ENCODE measurements at regions not wholly inside any gene's neighbourhood (a gene's known extent, or its start where the extent isn't known, plus 50 kb on each side); places are given as distances from the start of the nearest gene placed in this dataset.

GRCh38 chr3:74491874-74492273 is 122.6 kb downstream of the CNTN3 start:
- no peak for TF ChIP-seq CTCF (IDR thresholded peaks at IDR 0.05; ENCODE audit: low read depth, low read length)
- no peak for DNase-seq (ENCODE audit: extremely low read depth, low read depth)

GRCh38 chr3:74489050-74489792 is 125.2 kb downstream of the CNTN3 start:
- no peak for TF ChIP-seq CTCF (IDR thresholded peaks at IDR 0.05; ENCODE audit: low read depth, low read length)
- no peak for DNase-seq (ENCODE audit: extremely low read depth, low read depth)

- DNase-seq (ENCODE audit: extremely low read depth, low read depth): no peak
- TF ChIP-seq CTCF (IDR thresholded peaks at IDR 0.05; ENCODE audit: low read depth, low read length): no peak
Measured at GRCh38 chr3:74479915-74480314, 134.5 kb downstream of the CNTN3 start.

- TF ChIP-seq CTCF (IDR thresholded peaks at IDR 0.05; ENCODE audit: low read depth, low read length): no peak
- no peak for DNase-seq (ENCODE audit: extremely low read depth, low read depth)
Measured at GRCh38 chr3:74470313-74470712, 144.1 kb downstream of the CNTN3 start.

- no peak for DNase-seq (ENCODE audit: extremely low read depth, low read depth)
- no peak for TF ChIP-seq CTCF (IDR thresholded peaks at IDR 0.05; ENCODE audit: low read depth, low read length)
Measured at GRCh38 chr3:74469713-74470112, 144.7 kb downstream of the CNTN3 start.

- TF ChIP-seq CTCF (IDR thresholded peaks at IDR 0.05; ENCODE audit: low read depth, low read length): no peak
- DNase-seq (ENCODE audit: extremely low read depth, low read depth): no peak
Measured at GRCh38 chr3:74469151-74469550, 145.3 kb downstream of the CNTN3 start.

GRCh38 chr3:74465715-74466410 is 148.6 kb downstream of the CNTN3 start:
- no peak for TF ChIP-seq CTCF (IDR thresholded peaks at IDR 0.05; ENCODE audit: low read depth, low read length)
- no peak for DNase-seq (ENCODE audit: extremely low read depth, low read depth)
